OCI-LY7 (cell line): ENCODE measurements at regions not wholly inside any gene's neighbourhood (a gene's known extent, or its start where the extent isn't known, plus 50 kb on each side); places are given as distances from the start of the nearest gene placed in this dataset.
A peak's percentile ranks its signal among the peaks of the same experiment; 100 is the strongest.

ENCODE experiments used
- BruUV-seq: library from RNA; stranded (reverse); fragments of 400-500 nt; replicated peaks from 2 replicates; lab custom pipeline; 2021; lab: Mats Ljungman, UMichigan
- CTCF ChIA-PET: fragments of 300-600 bp; sonication (Branson Sonifier 250); formaldehyde crosslinking; loops from one replicate; lab custom pipeline; 2022; ENCODE audit warnings: antibody characterized with exemption; ENCODE audit not compliant: unreplicated experiment; lab: Charles Lee
- POLR2A ChIA-PET: fragments of 300-600 bp; sonication (Branson Sonifier 250); formaldehyde crosslinking; loops from one replicate; lab custom pipeline; 2022; ENCODE audit warnings: antibody characterized with exemption; lab: Charles Lee
- DNase-seq: peaks from one replicate; pipeline ENCODE4 v3.0.0-alpha.2; 2015; ENCODE audit warnings: low spot score
- H2AFZ ChIP-seq: fragments of 200-600 bp; sonication (generic), shearing (Covaris generic); 2 replicates; pipeline ENCODE4 v1.6.1; 2014; ENCODE audit warnings: mild to moderate bottlenecking, antibody characterized with exemption, low read length, moderate library complexity
- H3K27ac ChIP-seq: fragments of 200-600 bp; sonication (generic); 2 replicates; pipeline ENCODE4 v1.5.1; 2014; ENCODE audit warnings: mixed run types, low read depth, mild to moderate bottlenecking, moderate library complexity, low read length, inconsistent platforms; ENCODE audit not compliant: poor library complexity, severe bottlenecking
- H3K36me3 ChIP-seq: fragments of 200-600 bp; sonication (generic); 2 replicates; pipeline ENCODE4 v1.6.1; 2014; ENCODE audit warnings: mild to moderate bottlenecking, antibody characterized with exemption, low read length, moderate library complexity, mixed read lengths; ENCODE audit not compliant: insufficient read depth
- H3K4me1 ChIP-seq: fragments of 200-600 bp; sonication (generic); 2 replicates; pipeline ENCODE4 v1.5.1; 2014; ENCODE audit warnings: mild to moderate bottlenecking, low read length; ENCODE audit not compliant: insufficient read depth, poor library complexity, severe bottlenecking
- H3K4me2 ChIP-seq: fragments of 200-600 bp; sonication (generic); 2 replicates; pipeline ENCODE4 v1.6.1; 2014; ENCODE audit warnings: mild to moderate bottlenecking, low read length
- H3K4me3 ChIP-seq: fragments of 200-600 bp; sonication (generic); 2 replicates; pipeline ENCODE4 v1.5.1; 2014; ENCODE audit warnings: mild to moderate bottlenecking, low read depth, low read length; ENCODE audit not compliant: poor library complexity, severe bottlenecking
- H3K79me2 ChIP-seq: fragments of 200-600 bp; sonication (generic); 2 replicates; pipeline ENCODE4 v1.6.1; 2016; ENCODE audit warnings: low read depth, mild to moderate bottlenecking, low read length, moderate library complexity, mixed read lengths; ENCODE audit not compliant: insufficient read depth
- H3K9me2 ChIP-seq: fragments of 200-600 bp; sonication (generic); 2 replicates; pipeline ENCODE4 v1.6.1; 2016; ENCODE audit warnings: mild to moderate bottlenecking, low read length, mixed read lengths; ENCODE audit not compliant: insufficient read depth
- H3K9me3 ChIP-seq: fragments of 200-600 bp; sonication (generic); 2 replicates; pipeline ENCODE4 v1.6.1; 2014; ENCODE audit warnings: mild to moderate bottlenecking, mixed run types, low read length, mixed read lengths
- H4K20me1 ChIP-seq: fragments of 200-600 bp; sonication (generic); 2 replicates; pipeline ENCODE4 v1.6.1; 2014; ENCODE audit warnings: mild to moderate bottlenecking, antibody characterized with exemption, low read length, moderate library complexity, mixed read lengths; ENCODE audit not compliant: insufficient read depth
- EZH2phosphoT487 ChIP-seq: fragments of 200-600 bp; sonication (generic); IDR thresholded peaks from 2 replicates; pipeline ENCODE4 v1.6.1; 2018; ENCODE audit warnings: low read depth, borderline replicate concordance, mild to moderate bottlenecking, mixed run types, antibody characterized with exemption, low read length, moderate library complexity, mixed read lengths
- intact Hi-C: fragments of 100-400 bp; cut with micrococcal nuclease; formaldehyde crosslinking; loops from one replicate; pipeline ENCODE4 v1.10.0; 2022; ENCODE audit not compliant: unreplicated experiment
- TF ChIP-seq, protein P1 (sequence below): fragments of 200-600 bp; sonication (generic); conservative IDR thresholded peaks from 2 replicates; pipeline ENCODE4 v1.5.1; 2014; ENCODE audit warnings: mild to moderate bottlenecking, antibody characterized with exemption, low read length, moderate library complexity, mixed read lengths

DNA sequence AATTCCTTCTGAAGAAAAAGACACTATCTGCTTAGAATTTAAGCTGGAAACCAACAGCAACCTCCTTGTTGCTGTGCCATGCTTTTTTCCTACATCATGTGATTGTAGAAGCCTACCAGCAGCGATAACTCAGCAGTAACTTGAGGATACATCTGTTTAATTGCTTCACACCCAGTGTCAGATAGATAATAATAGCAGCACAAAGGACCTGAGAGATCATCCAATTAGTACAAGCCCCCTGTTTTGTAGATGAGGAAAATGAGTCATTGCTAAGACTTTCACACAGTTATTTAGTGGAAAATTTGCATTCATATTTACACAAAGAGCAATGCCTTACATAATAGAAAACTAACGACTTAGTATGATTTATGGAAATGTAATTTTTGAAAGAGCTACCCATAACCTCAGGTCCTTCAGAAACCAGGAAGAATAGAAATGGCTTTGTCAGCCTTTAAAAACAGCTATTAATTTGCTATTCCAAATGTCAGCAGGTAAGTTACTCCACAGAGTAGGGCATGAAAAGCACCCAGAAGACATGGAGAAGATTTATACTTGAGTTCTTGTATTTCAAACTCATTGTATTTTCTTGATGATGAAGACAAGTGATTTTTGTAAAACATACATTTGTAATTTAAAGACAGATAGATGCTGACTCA is 93.7 kb upstream of the SGCG start:
- Histone ChIP-seq H2AFZ (no peak overlapping the region), H3K4me1 (no peaks in the 10 kb centered on the region), H3K36me3 (no peaks in the 10 kb centered on the region), H3K9me2 (no peaks in the 10 kb centered on the region), H3K4me3 (no peak overlapping the region), H3K9me3 (no peaks in the 10 kb centered on the region), H3K4me2 (no peak overlapping the region), H3K79me2 (no peaks in the 10 kb centered on the region), H4K20me1 (no peaks in the 10 kb centered on the region), H3K27ac (no peak overlapping the region)
- no peak for DNase-seq
- no TSS peak for BruUV-seq
- ChIA-PET CTCF (no interaction called here), POLR2A (no interaction called here)
- intact Hi-C loops: no loop called here
- TF ChIP-seq, protein P1, sequence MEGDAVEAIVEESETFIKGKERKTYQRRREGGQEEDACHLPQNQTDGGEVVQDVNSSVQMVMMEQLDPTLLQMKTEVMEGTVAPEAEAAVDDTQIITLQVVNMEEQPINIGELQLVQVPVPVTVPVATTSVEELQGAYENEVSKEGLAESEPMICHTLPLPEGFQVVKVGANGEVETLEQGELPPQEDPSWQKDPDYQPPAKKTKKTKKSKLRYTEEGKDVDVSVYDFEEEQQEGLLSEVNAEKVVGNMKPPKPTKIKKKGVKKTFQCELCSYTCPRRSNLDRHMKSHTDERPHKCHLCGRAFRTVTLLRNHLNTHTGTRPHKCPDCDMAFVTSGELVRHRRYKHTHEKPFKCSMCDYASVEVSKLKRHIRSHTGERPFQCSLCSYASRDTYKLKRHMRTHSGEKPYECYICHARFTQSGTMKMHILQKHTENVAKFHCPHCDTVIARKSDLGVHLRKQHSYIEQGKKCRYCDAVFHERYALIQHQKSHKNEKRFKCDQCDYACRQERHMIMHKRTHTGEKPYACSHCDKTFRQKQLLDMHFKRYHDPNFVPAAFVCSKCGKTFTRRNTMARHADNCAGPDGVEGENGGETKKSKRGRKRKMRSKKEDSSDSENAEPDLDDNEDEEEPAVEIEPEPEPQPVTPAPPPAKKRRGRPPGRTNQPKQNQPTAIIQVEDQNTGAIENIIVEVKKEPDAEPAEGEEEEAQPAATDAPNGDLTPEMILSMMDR: no peak
- TF ChIP-seq EZH2phosphoT487: no peak

DNA sequence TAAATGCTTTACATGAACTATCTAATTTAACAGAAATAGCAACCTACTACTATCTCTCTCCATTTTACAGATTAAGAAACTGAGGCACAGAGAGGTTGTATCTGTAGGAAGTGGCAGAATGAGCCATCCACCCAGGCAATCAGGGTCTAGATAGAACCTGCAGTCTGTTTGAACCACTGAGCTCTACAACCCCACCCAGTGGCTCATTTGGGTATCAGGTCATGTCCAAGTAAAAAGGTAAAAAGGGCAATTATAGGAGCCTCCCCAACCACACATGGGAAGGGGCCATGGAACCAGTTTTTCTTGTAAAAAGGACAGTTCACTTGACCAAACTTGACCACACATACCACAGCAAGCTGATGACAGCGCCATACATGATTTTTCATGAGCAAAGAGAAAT is 92.9 kb upstream of the SGCG start:
- Histone ChIP-seq H3K4me1 (no peaks in the 10 kb centered on the region), H2AFZ (no peak overlapping the region), H3K9me3 (no peaks in the 10 kb centered on the region), H3K4me3 (no peak overlapping the region), H3K79me2 (no peaks in the 10 kb centered on the region), H3K4me2 (no peak overlapping the region), H3K36me3 (no peaks in the 10 kb centered on the region), H4K20me1 (no peaks in the 10 kb centered on the region), H3K9me2 (no peaks in the 10 kb centered on the region), H3K27ac (no peak overlapping the region)
- POLR2A ChIA-PET: no interaction called here
- TF ChIP-seq EZH2phosphoT487: no peak
- TF ChIP-seq, protein P1: peak; percentile 76
- DNase-seq: peak; percentile 16
- CTCF ChIA-PET: no interaction called here
- intact Hi-C loops: no loop called here
- no TSS peak for BruUV-seq

DNA sequence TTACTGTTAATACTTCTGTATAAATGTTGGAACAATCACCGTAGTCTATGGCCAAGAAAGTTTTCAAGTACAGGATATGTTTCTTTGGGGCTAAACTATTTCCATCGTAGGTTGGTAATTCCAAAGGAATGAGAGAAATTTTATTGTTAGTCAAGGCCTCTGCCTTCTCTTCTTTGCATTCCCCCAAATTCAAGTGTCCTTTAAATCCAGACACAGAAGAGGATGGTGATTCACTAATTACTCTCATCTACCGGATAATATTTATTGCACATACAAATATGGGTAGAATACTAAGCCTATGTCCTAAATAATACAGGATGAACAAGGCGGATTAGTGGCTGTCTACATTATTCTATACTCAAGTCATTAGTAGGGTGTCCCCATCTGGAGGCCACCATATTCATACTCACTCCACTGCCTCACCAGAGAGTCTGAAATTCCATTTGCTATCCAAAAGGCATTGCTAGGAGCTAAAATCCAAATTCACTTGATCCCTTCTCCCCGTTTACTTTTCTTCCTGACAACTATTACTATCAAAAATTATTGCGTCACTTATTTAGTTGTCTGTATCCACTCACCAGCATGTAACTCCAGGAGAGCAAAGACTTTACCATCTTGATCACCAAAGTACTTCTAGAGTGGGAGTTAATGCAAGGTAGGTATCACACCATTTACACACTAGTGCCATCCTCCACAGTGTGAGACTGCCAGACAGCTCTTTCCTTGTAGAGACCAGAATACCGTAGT is 82.4 kb upstream of the SGCG start:
- no TSS peak for BruUV-seq
- TF ChIP-seq EZH2phosphoT487: no peak
- TF ChIP-seq, protein P1: no peak
- Histone ChIP-seq H3K4me3 (no peak overlapping the region), H4K20me1 (no peaks in the 10 kb centered on the region), H3K79me2 (no peaks in the 10 kb centered on the region), H3K36me3 (no peaks in the 10 kb centered on the region), H3K4me1 (no peaks in the 10 kb centered on the region), H3K4me2 (no peak overlapping the region), H2AFZ (no peak overlapping the region), H3K9me3 (no peaks in the 10 kb centered on the region), H3K9me2 (no peaks in the 10 kb centered on the region), H3K27ac (no peak overlapping the region)
- no peak for DNase-seq
- POLR2A ChIA-PET: no interaction called here
- intact Hi-C loops: no loop called here
- CTCF ChIA-PET: no interaction called here
